ACHN (cell line): ENCODE measurements at regions not wholly inside any gene's neighbourhood (a gene's known extent, or its start where the extent isn't known, plus 50 kb on each side); places are given as distances from the start of the nearest gene placed in this dataset.

ENCODE experiments used
- DNase-seq: peaks from one replicate; pipeline ENCODE4 v3.0.0-alpha.2; 2015
- in situ Hi-C: cut with HindIII; loops from 2 replicates; pipeline ENCODE4 v1.10.0; 2017; ENCODE audit warnings: low sequenced_read_pairs, low pct_ligation_motif_present, low pct_unique_long_range_greater_than_20kb

- no peak for DNase-seq
- in situ Hi-C loops = no loop called here
Measured at GRCh38 chr2:220240641-220241040, 613.2 kb downstream of the SLC4A3 start.

DNA sequence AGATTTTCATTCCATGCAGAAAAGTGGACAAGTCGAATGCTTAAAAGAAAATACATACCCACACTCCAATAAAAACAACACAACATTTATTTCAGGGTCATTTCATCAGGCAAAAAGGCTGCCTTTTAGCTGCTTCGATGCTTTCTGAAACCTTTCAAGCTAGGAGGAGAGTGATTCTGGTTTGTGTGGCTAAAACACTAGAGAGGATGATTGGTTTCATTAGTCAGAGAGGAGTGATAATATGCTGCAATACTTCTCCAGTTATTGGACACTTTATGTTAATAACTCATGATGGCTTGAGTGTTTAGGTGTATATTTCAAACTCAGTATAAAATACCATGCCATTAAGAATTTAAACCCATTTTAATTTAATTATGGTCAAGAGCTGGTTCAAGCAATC, 614.0 kb downstream of the SLC4A3 start:
- in situ Hi-C loops = no loop called here
- no peak for DNase-seq

DNA sequence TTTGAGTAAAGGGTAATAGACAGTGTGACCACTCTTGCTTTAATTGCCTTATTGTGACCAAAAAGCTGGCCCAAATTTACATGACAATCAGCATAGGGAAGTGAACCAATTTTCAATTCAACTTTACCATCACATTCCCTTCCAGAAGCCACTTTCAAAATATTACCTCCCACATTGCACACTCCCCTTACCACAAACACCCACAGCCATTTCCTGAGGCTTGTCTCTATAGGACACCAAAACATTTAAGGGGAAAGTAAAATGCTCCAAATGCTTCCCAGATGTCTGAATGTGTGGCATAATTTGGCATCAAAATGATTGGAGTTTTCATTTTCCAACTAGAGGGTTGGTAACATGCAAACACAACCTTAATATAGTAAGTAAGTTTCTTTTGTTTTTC, 616.1 kb downstream of the SLC4A3 start:
- in situ Hi-C loops = no loop called here
- no peak for DNase-seq

- in situ Hi-C loops = no loop called here
- DNase-seq = no peak
Measured at GRCh38 chr2:220246386-220246785, 619.0 kb downstream of the SLC4A3 start.

DNA sequence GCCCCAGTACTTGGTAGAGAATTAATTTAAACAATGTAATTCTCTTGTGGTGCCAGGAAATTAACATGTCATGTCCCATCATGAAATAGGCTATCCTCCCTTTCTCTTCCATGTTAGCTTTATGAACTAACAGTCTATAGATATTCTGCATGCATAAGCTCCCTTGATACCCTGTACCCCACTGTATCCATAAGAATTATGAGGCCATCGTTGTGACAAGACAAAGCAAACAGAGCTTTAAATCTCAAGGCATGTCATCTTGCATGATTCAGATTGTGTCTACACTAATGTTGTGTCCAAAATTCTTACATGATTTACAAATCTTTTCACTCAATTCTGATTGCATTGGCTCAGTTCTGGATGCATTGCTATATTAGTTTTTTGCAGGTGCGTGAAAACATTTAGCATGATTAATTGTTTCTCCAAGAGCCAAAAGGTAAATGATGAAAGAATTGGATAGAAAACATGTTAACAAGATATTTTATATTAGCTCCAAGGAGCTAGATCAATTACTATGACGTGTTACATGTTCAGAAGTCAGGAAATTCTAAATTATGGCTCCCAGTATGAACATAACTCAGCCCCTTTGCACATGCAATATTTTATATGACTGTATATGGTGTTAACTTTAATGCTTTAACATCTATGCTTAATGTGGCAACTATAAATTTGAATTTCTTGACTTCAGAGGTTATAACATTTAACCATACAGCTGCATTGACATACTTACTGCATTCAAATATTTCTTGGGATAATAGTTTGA, 620.3 kb downstream of the SLC4A3 start:
- DNase-seq = no peak
- in situ Hi-C loops = no loop called here

GRCh38 chr2:220259662-220260061, 632.2 kb downstream of the SLC4A3 start:
- in situ Hi-C loops = no loop called here
- no peak for DNase-seq

- in situ Hi-C loops = no loop called here
Measured at GRCh38 chr2:220263300-220263699, 635.9 kb downstream of the SLC4A3 start.

GRCh38 chr2:220269367-220269766, 641.9 kb downstream of the SLC4A3 start:
- no peak for DNase-seq
- in situ Hi-C loops = no loop called here

More at GRCh38 chr2:220263300-220263699, 635.9 kb downstream of the SLC4A3 start:
- DNase-seq = no peak

GRCh38 chr2:220270481-220271070, 643.1 kb downstream of the SLC4A3 start:
- peak; percentile 22 for DNase-seq
- in situ Hi-C loops = no loop called here

DNA sequence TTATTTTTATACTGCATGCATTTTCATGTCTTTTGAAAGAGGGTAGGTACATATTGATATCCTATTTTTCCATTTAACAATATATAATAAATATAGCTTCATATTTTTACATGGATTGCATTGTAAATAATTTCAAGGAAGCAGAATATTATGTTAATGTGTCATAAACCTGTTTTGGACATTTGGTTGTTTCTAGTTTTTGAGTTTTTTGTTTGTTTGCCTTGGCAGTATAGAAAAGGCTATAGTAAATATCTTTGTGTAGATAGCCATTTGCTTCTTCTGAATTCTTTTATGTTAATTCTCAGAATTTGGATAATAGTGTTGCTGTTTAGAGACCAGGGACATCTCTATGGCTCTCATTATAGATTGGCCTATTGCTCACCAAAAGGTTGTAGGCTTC, 645.2 kb downstream of the SLC4A3 start:
- in situ Hi-C loops = no loop called here

DNA sequence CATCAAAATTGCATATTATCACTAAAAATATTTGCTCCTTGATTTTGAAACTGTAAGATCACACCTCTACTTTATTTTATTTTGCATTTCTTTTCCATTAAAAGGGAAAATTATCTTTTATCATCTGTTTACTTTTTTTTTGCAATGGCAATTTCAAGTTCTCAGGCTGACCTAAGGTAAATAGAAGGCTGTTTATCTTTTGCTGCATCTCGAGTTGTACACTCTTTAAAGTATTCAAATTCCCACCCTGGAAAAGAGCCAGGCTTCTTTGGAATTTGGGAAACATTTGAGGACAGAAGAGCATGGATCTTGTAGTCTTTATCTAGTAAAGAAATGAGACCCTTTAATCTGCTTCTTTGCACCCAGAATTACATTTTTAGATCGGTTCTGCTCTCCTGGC, 645.7 kb downstream of the SLC4A3 start:
- DNase-seq = no peak
- in situ Hi-C loops = no loop called here

More for the DNA sequence above, 645.2 kb downstream of the SLC4A3 start:
- no peak for DNase-seq

DNA sequence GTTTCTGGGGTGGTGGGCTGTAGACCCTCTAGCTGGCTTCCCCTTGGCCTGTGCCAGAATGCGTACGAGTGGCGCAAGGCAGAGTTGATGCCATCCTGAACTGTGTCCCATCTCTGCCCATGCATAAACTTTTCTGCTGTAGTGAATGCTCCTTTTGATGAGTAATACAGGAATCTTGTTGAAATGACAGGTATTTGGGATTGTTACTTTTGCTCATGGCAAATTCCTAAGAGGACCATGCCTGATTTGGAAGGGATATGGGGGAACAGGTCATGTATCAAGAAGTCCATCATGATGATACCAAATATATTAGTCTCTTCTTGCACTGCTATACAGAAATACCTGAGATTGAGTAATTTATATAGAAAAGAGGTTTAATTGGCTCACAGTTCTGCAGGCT, 648.0 kb downstream of the SLC4A3 start:
- peak; percentile 24 for DNase-seq
- in situ Hi-C loops = no loop called here

GRCh38 chr2:220276741-220277444, 649.5 kb downstream of the SLC4A3 start:
- in situ Hi-C loops = no loop called here
- DNase-seq = no peak

DNA sequence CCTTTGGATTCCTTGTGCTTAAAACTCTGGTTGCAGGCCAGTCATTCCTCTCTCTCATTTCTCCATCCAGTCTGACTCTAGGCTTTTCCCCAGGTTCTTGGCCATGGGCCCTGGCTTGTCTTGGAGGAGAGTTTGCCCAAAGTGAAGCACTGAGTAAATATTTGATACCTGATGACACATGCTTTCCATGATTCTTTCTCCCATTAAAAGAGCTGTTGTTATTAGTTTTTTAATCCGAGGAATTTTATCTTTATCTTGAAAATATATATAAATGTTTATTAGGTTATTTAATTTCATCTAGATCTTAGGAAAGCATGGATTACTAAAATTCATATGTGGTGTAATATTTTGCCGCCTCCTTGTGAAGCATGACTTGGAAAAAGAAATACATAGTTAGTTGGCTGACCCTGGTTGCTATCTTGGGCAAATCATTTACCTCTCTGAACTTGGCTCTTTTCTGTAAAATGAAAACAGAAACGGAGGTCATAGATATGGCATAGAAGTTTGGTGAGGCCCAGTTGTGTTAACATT, 650.1 kb downstream of the SLC4A3 start:
- in situ Hi-C loops = no loop called here
- DNase-seq = peak; percentile 69

DNA sequence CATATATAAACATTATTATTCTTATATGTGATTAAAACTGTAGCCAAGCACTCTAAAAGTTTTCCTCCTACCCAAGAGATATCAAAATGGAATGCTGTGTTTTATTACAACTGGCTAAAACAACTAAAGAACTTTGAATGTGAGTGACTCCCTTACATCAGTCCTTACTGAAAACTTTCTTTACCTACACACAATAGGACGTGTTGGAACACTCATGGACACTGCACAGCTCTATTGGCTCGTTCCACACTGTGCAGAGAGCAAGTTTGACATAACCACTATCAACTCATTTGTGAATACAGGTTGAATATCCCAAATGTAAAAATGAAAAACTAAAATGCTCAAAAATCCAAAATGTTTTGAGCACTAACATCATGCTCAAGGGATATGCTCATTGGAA, 650.6 kb downstream of the SLC4A3 start:
- in situ Hi-C loops = no loop called here
- DNase-seq = no peak

DNA sequence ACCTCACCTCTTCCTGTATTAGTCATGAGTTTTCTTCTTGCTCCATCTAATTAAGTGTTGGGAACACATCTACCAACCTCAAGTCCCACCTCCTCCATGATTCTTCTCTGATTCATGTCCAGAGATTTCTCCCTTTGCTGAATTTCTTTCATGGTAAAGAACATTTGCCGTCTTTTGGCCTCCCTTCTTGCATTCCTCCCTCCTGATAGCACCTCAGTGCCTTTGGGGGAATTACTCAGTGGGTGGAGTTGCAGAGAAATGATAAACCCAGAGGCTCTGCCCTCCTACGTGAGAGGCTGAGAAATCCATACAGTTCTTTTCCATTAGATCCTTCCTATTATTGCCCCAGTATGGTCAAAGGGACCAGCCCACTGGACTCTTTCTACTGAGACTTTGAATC, 651.9 kb downstream of the SLC4A3 start:
- in situ Hi-C loops = no loop called here
- no peak for DNase-seq

DNA sequence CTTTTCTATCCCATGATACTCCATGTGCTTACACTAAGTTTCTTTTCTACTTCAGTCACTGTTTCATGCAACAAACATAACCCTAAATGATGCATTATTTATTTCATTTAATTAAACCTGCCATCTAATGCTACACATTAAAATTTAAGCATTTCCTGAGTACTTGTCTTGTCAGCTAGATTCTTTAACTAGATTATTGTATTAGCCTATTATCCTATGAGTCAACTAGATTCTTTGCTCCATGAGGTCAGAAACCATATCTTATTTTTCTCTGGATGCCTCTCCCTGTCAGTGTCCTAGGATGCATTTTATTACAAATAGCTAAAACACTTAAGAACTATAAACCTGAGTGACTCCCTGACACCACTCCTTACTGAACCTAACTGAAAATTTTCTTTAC, 652.4 kb downstream of the SLC4A3 start:
- in situ Hi-C loops = no loop called here
- DNase-seq = no peak

- in situ Hi-C loops = no loop called here
- no peak for DNase-seq
Measured at GRCh38 chr2:220280736-220281135, 653.3 kb downstream of the SLC4A3 start.

DNA sequence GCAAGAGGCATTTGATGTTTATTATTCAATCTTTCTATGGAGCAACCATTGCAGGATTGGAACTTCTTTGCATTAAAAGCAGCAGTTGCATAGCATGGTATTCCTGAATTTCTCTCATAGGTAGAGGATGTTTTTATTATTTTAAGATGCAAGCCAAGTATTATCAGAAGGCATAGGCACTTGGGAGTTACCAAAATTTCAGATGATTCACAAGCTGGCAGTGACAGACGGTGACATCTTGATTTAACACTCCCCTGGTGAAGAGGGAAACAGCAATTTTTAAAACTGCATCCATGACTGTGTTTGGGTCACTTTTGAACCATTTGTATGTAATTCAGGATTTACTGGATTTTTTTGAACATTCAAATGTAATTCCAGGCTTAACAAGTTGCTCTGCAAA, 654.3 kb downstream of the SLC4A3 start:
- in situ Hi-C loops = no loop called here
- no peak for DNase-seq
